Colonic mucosa (tissue), 4 donors: ENCODE measurements at regions not wholly inside any gene's neighbourhood (a gene's known extent, or its start where the extent isn't known, plus 50 kb on each side); places are given as distances from the start of the nearest gene placed in this dataset.

Experiments
- DNase-seq: peaks from one replicate; pipeline ENCODE4 v3.0.0-alpha.2; 2020
- H3K27ac ChIP-seq: fragments of 200-600 bp; one replicate; pipeline ENCODE4 v1.8.0; 2021
- H3K27me3 ChIP-seq: fragments of 200-600 bp; one replicate; pipeline ENCODE4 v1.8.0; 2021
- H3K36me3 ChIP-seq: fragments of 200-600 bp; one replicate; pipeline ENCODE4 v1.8.0; 2021
- H3K4me1 ChIP-seq: fragments of 200-600 bp; one replicate; pipeline ENCODE4 v1.8.0; 2021; ENCODE audit warnings: mild to moderate bottlenecking
- H3K4me3 ChIP-seq: fragments of 200-600 bp; one replicate; pipeline ENCODE4 v1.8.0; 2021
- H3K9ac ChIP-seq, 2 donors: one replicate each; pipeline ENCODE4 v1.7.0; 2013; ENCODE audit warnings: control low read depth in 2 of 2, low read depth in 2 of 2, low read length in 2 of 2
- H3K9me3 ChIP-seq: fragments of 200-600 bp; one replicate; pipeline ENCODE4 v1.8.0; 2021
- intact Hi-C: fragments of 100-400 bp; cut with DNase I; formaldehyde crosslinking; loops from one replicate; pipeline ENCODE4 v1.14.1; 2022
- TF ChIP-seq, protein P1 (sequence below): fragments of 200-600 bp; IDR thresholded peaks from one replicate; pipeline ENCODE4 v1.8.0; 2022; ENCODE audit warnings: antibody characterized with exemption, mild to moderate bottlenecking
- donor health status: healthy.
- donor health status: DM: no; HTN: no; CAD: no.
- donor health status: DM: no; HTN: no; CAD: no.

DNA sequence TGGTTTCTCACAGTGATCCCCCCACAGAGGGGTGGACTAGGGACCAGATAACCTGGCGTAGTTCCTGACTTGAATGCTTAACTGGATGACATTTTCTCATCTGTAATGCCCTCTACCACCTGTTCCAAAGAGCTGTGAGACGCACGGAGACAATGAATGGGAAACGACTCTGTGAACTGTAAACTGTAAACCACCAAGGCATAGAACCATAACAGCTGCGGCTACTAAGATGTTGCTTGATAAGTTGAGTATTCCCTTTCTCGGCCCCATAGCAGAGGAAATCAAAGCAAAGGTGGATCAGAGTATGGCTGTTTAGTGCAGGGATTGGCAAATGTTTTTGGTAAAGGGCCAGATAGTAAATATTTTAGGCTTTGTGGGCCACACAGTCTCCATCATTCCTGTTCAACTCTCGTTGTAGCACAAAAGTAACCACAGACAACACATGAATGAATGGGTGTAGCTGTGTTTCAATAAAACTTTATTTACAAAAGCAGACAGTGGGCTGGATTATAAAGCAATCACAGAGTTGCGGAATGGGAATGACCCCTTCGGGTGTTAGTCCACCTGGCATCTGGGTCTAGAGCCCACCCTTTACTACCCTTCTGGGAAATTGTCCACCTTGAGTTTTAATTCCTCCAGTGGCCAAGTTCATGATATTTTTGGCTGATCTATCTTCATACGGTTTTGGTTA is 315.2 kb downstream of the RPS6KC1 start:
- H3K36me3 ChIP-seq: no peaks in the 10 kb centered on the region
- no peak overlapping the region for H3K27ac ChIP-seq
- no peak for DNase-seq
- intact Hi-C loops: no loop called here
- H3K9me3 ChIP-seq: no peaks in the 10 kb centered on the region
- H3K27me3 ChIP-seq: no peaks in the 10 kb centered on the region
- H3K4me3 ChIP-seq: no peak overlapping the region
- H3K9ac ChIP-seq: no peak overlapping the region
- TF ChIP-seq, protein P1, sequence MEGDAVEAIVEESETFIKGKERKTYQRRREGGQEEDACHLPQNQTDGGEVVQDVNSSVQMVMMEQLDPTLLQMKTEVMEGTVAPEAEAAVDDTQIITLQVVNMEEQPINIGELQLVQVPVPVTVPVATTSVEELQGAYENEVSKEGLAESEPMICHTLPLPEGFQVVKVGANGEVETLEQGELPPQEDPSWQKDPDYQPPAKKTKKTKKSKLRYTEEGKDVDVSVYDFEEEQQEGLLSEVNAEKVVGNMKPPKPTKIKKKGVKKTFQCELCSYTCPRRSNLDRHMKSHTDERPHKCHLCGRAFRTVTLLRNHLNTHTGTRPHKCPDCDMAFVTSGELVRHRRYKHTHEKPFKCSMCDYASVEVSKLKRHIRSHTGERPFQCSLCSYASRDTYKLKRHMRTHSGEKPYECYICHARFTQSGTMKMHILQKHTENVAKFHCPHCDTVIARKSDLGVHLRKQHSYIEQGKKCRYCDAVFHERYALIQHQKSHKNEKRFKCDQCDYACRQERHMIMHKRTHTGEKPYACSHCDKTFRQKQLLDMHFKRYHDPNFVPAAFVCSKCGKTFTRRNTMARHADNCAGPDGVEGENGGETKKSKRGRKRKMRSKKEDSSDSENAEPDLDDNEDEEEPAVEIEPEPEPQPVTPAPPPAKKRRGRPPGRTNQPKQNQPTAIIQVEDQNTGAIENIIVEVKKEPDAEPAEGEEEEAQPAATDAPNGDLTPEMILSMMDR: no peak
- no peaks in the 10 kb centered on the region for H3K4me1 ChIP-seq

DNA sequence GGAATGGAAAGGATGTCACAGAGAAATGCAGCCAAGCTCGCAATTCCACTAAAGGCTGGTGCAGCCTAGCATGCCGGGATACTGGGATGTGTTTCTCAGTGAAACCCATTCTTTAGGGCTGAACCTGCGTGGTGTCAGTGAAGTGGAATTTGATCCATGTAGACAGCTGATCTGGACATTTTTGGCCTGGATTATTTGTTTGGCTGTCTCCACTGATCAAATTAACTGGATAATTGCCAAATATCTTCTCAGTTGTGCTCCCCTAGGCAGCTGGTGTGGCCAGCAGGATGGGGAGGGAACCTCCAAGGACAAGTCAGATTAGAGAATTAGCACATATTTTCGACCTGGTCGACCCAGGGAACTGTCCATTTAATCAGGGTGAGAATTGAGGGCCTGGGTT is 318.4 kb downstream of the RPS6KC1 start:
- H3K4me3 ChIP-seq: no peak overlapping the region
- H3K9me3 ChIP-seq: no peaks in the 10 kb centered on the region
- intact Hi-C loops: no loop called here
- no peaks in the 10 kb centered on the region for H3K27me3 ChIP-seq
- H3K27ac ChIP-seq: no peak overlapping the region
- TF ChIP-seq, protein P1: no peak
- no peak for DNase-seq
- no peaks in the 10 kb centered on the region for H3K4me1 ChIP-seq
- H3K9ac ChIP-seq: no peak overlapping the region
- no peaks in the 10 kb centered on the region for H3K36me3 ChIP-seq

DNA sequence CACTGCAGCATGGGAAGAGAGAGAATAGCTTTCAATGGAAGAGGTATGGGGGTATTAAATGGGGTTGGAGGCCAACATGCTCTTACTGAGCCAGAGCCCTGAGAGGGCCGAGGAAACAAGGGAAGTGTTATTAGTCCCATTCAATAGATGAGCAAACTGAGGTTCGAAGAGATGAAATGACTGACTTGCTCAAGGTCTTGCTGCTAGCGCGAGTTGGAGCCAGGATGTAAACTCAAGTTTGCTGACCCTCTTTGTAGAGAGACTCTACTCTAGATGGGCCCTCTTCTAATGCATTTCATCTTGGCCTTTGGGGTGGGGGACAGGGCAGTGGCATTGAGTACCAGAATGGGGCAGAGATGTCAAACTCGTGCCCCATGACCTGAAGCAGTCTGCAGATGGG is 319.5 kb downstream of the RPS6KC1 start:
- H3K4me1 ChIP-seq: no peaks in the 10 kb centered on the region
- no peak overlapping the region for H3K27ac ChIP-seq
- no peaks in the 10 kb centered on the region for H3K27me3 ChIP-seq
- H3K9me3 ChIP-seq: no peaks in the 10 kb centered on the region
- H3K4me3 ChIP-seq: no peak overlapping the region
- no peak for DNase-seq
- H3K9ac ChIP-seq: no peak overlapping the region
- intact Hi-C loops: no loop called here
- TF ChIP-seq, protein P1: no peak
- no peaks in the 10 kb centered on the region for H3K36me3 ChIP-seq

DNA sequence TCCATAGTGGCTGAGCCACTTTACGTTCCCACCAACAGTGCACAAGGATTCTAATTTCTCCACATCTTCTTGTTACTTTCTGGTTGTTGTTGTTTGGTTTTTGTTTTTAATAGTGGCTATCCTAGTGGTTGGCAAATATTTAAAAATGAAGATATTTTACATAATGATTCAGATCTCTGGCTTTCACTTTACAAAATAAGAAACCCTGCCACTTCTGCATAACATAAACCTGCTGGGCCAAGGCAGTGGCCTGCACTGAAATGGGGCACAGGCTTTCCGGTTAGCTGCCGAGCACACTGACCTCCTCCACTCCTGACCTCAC is 320.4 kb downstream of the RPS6KC1 start:
- Histone ChIP-seq H3K9ac (no peak overlapping the region), H3K9me3 (no peaks in the 10 kb centered on the region), H3K4me1 (no peaks in the 10 kb centered on the region), H3K27ac (no peak overlapping the region), H3K36me3 (no peaks in the 10 kb centered on the region), H3K27me3 (no peaks in the 10 kb centered on the region), H3K4me3 (no peak overlapping the region)
- intact Hi-C loops: no loop called here
- no peak for DNase-seq
- TF ChIP-seq, protein P1: no peak

DNA sequence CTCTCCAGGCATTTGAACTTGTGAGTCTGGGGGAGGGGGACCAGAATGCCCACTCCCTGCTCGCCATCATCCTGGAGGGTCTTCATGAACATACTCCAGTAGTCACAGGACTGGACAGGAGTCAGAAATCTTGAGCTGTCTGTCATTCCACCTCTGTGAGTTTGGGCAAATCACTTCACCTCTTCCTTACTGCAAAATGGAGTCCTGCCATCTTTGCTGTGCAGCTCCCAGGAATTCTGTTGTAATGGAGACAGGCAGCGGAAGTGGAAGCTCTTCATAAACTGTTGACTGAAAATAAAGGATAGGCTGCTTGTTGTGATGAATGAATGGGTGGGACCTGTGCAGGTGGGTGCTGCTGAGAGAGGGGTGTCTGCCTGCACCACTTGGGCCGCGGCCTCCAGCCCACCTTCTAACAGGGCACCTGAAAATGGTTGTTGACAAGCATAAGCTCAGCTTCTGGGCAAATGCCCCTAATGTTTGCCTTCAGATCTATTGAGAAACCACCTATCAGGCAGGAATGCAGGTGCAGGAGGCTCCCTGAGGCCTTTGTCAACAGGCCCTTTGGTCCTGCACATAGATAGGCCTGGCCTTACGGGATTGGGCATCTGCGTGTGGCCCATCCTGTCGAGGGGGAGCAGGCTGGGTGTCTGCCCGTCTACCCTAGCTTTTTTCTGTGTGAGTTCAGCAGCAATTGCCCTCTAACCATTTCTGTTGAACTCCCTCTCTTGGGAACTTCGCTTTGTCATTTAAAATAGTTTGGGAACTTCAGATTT is 321.0 kb downstream of the RPS6KC1 start:
- H3K4me1 ChIP-seq: no peaks in the 10 kb centered on the region
- no peak overlapping the region for H3K9ac ChIP-seq
- TF ChIP-seq, protein P1: no peak
- intact Hi-C loops: no loop called here
- no peak for DNase-seq
- no peaks in the 10 kb centered on the region for H3K27me3 ChIP-seq
- H3K9me3 ChIP-seq: no peaks in the 10 kb centered on the region
- no peak overlapping the region for H3K4me3 ChIP-seq
- H3K27ac ChIP-seq: no peak overlapping the region
- H3K36me3 ChIP-seq: no peaks in the 10 kb centered on the region
